HG03045 (cell line): ENCODE measurements at regions not wholly inside any gene's neighbourhood (a gene's known extent, or its start where the extent isn't known, plus 50 kb on each side); places are given as distances from the start of the nearest gene placed in this dataset.
A peak's percentile ranks its signal among the peaks of the same experiment; 100 is the strongest.
"Not testable (repeated sequence)": the region's sequence is repeated elsewhere in the genome, so short reads cannot be mapped to it uniquely, and the experiment has no call there.

ENCODE experiments used
- ATAC-seq: cut with Tn5 transposase; IDR thresholded peaks from one replicate; pipeline ENCODE4 v1.9.1; 2021; ENCODE audit warnings: mild to moderate bottlenecking, moderate library complexity; ENCODE audit not compliant: unreplicated experiment

- no peak for ATAC-seq
These were observed 131.3 kb downstream of the LPIN1 start for GRCh38 chr2:11877764-11878163.

- not testable (repeated sequence) for ATAC-seq
These were observed 138.8 kb downstream of the LPIN1 start for GRCh38 chr2:11885253-11885652.

DNA sequence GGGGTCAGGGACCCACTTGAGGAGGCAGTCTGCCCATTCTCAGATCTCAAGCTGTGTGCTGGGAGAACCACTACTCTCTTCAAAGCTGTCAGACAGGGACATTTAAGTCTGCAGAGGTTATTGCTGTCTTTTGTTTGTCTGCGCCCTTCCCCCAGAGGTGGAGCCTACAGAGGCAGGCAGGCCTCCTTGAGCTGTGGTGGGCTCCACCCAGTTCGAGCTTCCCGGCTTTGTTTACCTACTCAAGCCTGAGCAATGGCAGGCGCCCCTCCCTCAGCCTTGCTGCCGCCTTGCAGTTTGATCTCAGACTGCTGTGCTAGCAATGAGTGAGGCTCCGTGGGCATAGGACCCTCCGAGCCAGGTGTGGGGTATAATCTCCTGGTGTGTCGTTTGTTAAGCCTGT is 140.5 kb downstream of the LPIN1 start:
- not testable (repeated sequence) for ATAC-seq

DNA sequence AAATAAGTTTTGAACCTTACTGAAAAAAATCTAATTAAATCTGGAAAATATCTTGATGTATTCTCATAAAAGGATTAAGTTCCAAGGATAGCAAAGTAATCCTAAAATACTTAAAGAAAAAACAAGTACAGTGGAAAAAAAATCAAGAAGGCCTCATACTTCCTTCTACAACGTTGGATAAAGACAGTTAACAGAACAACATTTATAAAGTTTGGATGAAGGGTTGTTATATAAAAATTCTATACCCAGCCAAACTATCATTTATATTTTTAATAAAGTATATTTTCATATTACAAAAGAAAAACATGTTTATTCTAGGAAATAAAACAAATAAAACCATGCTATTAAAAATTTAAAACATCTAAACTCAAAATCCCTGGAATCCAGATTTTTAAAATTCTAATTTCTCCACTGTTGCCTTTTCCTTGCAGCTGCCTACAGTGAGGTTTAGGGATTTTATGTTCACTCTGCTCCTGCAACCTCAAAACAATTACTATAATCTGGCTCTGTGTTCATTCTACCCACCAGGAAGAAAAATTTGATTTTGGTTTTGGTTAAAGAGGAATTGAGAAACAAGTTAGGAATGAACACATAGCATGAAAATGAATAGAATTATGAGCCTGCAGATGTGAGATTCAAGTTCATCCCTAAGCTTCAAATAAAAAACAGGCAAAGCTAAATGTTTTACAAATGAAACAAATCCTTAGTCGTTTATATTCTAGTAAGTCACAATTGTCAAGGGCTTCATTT is 142.8 kb downstream of the LPIN1 start:
- no peak for ATAC-seq

DNA sequence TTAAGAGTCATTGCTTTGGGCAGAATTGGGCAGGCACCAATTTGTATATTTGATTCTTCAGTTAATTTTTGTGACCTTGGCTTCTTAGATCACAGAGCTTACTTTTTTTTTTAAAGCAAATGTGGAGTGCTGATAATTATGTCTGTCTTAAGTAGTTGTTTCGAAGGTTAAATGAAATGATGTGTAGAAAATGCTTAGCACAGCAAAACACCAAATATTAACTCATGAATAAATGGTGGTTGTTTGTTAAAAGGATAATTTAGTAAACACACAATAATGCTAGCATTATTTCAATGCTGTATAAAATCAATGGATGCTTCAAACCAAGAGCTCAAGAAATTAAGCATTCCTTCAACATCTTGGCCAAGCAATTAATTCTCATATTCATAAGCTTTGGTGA is 143.4 kb downstream of the LPIN1 start:
- ATAC-seq, result no peak

DNA sequence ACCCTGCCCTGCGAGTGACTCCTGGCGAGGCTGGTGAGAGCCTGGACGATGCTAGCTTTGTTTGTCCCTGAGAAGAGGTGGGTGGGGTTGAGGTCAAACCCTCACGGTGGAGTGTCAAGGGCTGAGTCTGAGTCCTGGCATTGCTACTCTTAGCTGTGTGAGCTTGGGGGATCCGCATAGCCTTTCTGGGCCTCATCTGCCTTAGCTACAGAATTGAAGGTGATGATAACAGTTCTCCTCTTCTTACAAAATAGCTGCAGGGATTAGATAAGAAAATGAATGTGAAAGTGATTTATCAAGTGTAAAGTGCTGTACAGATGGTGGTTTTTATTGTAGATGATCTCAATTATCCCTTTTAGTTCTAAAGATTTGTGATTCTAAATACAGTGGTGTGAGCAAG is 144.6 kb downstream of the LPIN1 start:
- ATAC-seq, result no peak

DNA sequence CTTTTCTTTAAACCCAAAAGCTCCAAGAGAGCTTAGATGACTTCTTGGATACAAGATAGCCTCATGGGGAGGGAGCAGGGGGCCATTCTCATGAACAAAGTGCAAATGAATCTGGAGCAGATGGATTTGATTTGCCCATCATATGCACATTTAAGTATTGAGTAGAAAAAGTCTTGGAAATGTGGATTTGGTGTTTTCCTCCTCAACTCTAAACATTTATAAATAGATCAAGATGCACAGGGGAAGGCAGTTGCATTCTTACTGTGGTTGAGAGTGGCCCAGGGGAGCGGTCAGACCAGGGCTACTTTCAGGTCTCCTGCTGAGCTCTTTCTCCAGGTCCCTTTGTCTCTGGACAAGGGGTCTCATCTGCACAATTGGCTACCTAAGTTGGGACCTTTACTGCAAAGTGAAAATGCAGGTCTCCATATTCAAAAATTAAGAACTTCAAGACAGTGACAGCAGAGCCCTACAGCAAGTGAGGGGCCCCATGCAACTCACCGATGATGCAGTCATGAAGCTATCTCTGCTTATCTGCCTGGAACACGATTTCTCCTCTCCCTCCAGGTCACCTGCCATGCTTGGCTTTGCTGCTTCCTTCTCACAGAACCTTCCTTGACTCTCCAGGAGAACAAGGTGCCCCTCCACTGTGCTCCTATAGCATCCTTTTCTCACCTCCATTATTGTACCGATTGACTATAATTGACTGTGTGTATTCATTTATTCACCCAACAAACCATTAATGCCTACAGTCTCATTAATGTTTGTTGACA is 145.4 kb downstream of the LPIN1 start:
- no peak for ATAC-seq

- no peak for ATAC-seq
These were observed 150.0 kb downstream of the LPIN1 start for GRCh38 chr2:11896386-11896785.

DNA sequence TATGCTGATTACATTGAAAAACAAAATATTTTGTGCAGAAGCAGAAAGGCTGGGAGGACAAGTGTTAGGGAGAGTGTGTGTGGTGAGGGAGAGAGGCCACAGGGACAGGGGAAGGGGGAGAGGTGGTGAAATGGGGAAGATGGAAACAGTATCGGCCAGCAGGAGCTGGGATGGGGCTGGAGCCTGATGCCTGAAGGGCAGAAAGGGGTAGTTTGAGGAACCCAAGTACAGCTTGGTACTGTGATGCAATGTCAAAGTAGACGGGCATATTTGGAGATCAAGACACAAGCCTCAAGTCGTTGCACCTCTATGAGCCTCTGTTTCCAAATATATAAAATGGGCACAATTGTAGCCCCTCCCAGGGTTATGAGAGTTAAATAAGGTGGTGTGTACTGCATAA is 152.1 kb downstream of the LPIN1 start:
- ATAC-seq, result no peak

GRCh38 chr2:11899264-11899818 is 152.9 kb downstream of the LPIN1 start:
- no peak for ATAC-seq

DNA sequence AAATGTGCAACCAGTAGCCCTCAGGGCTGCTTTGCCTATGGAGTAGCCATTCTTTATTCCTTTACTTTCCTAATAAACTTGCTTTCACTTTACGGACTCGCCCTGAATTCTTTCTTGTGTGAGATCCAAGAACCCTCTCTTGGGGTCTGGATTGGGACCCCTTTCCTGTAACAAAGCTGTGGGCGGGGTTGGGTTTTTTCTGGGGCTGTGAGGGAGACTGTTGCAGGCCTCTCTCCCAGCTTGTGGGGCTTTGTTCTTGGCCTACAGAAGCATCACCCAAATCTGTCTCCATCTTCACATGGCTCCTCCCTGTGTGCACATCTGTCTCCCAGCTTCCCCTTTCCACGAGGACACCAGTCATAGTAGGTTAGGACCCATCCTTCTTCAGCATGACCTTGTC is 154.5 kb downstream of the LPIN1 start:
- not testable (repeated sequence) for ATAC-seq

DNA sequence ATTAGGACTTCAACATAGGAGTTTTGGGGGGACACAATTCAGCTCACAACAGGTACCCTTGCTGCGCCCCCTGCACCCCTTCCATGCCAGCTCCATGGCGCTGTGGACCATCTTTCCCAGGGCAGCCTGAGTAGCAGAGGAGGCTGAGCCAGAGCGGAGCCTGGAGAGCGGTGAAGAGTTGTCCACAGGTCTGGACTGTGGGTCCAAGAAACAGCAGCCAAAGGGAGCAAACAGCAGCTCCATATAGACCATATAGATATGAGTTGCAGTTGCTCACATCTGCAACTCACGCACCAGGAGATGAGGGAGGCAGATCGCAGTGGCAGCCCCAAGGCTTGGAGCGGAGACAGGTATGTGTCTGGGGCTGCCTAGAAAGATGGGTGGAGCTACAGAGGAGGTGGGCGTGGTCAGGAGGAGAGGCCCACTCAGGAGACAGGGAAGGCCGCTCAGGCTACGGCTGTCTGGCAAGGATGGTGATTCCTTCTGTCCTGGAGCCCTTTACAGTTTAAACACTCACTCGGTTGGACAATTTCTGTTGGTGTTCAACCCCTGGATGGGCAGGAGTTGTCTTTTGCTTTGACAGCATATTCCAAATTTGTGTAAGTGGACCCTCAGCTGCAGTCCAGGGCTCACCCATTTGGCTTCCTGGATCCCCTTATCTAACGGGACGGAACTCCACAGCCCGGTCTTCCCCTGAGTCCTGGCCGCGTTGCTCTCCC is 155.1 kb downstream of the LPIN1 start:
- no peak for ATAC-seq

DNA sequence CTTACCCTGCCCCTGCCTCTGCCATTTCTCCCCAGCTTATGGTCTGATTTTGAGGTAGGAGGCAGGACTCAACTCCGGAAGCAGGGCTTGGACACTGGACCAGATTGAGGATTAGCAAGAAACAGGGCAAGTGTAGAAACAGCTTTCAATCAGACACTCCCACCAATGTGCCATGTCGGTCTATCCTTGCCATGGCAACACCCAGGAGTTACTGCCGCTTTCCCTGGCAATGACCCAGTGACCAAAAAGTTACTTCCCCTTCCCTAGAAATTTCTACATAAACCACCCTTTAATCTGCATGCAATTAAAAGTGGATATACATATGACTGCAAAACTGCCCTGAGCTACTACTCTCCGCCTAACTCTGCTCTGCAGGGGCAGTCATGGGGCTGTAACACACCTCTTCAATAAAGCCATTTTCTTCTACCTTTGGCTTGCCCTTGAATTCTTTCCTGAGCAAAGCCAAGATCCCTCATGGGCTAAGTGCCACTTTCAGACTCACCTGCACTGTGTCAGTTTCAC is 156.7 kb downstream of the LPIN1 start:
- no peak for ATAC-seq

DNA sequence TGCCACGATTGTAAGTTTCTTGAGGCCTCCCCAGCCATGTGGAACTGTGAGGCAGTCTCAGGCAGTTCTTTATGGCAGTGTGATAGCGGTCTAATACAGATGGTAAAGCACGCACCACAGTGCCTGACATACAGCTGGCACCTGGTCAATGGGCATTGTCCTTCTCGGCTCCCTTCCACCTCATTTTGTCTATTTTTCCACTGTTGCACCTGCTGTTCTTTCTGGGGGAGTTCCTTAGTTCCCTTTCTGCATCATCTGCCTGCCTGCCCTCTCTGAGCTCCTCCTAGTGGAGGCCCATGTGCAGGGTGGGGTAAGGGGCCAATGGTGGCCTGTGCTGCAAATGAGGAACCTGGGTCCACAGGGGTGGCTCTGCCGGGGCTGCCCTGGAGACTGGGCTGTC is 157.6 kb downstream of the LPIN1 start:
- peak; percentile 54 for ATAC-seq

- no peak for ATAC-seq
These were observed 158.5 kb downstream of the LPIN1 start for GRCh38 chr2:11904941-11905340.

DNA sequence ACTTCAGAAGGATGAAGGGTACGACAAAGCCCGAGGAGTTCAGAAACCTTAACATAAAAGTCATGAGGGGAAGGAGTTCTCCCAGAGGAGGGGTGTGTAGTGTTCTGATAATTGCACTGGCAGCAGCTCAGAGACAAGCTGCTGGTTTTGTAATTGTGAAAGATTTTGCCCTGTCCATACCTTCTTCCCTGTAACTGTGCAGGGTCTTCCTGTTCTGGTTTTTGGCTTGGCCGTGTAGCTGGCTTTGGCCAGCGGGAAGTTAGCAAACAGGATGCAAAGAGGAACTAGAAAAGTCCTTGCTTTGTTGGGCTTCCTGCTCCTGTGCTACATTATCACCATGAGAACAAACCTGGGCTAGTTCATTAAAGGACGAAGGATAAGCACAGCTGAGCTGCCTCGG is 160.8 kb downstream of the LPIN1 start:
- no peak for ATAC-seq

GRCh38 chr2:11910971-11911370 is 164.5 kb downstream of the LPIN1 start:
- no peak for ATAC-seq

GRCh38 chr2:11912980-11913379 is 166.5 kb downstream of the LPIN1 start:
- ATAC-seq, result no peak

GRCh38 chr2:11914455-11914854 is 168.0 kb downstream of the LPIN1 start:
- no peak for ATAC-seq

DNA sequence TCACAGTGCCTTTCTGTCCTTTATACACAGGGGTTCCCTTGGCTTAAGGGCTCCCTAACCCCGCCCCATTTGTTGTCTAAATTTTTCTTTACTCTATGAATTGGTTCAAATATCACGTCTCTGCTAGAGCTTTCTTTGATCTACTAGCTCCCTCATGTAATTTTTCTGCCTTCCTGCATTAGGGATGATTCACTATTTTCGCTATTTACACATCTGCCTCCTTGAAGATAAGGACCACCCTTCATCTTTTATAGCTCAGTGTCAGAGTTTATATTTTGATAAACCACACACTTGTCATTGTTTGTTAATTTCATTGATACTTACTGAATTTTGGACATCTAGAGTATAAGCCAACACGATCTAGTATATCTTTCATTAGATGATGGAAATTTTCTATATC is 169.2 kb downstream of the LPIN1 start:
- no peak for ATAC-seq

GRCh38 chr2:11919953-11920352 is 173.5 kb downstream of the LPIN1 start:
- ATAC-seq, result no peak
